ENCODE measurements at regions not wholly inside any gene's neighbourhood (a gene's known extent, or its start where the extent isn't known, plus 50 kb on each side); places are given as distances from the start of the nearest gene placed in this dataset.
"Not testable (repeated sequence)": the region's sequence is repeated elsewhere in the genome, so short reads cannot be mapped to it uniquely, and the experiment has no call there.

DNA sequence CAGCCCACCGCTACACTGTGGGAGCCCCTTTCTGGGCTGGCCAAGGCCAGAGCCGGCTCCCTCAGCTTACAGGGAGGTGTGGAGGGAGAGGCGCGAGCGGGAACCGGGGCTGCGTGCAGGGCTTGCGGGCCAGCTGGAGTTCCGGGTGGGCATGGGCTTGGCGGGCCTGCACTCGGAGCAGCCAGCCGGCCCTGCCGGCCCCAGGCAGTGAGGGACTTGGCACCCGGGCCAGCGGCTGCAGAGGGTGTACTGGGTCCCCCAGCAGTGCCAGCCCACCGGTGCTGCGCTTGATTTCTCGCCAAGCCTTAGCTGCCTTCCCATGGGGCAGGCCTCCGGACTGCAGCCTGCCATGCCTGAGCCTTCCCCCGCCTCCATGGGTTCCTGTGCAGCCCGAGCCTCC, 306.2 kb downstream of the PPP4R3C start:
- DNase-seq (ENCODE audit: low spot score): not testable (repeated sequence)

DNA sequence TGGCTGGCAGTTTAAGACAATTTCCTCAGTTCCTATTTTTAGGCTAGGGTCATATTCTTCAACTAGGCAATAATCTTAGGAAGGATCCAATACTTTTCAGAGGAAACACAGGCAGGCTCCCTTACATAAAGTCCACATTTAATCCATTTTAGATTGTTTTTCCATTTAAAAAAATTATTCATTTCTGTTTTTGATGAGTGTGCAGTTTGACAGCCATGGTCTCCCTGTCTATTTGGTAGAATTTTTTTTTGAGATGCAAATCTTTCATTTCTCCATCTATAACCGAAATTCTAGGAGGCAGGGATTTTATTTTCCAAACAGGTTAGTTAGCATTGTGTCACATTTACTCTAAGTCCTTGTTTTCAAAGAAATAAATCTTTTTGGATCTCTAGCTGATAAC, 326.8 kb downstream of the PPP4R3C start:
- no peak for DNase-seq (ENCODE audit: low spot score)

DNA sequence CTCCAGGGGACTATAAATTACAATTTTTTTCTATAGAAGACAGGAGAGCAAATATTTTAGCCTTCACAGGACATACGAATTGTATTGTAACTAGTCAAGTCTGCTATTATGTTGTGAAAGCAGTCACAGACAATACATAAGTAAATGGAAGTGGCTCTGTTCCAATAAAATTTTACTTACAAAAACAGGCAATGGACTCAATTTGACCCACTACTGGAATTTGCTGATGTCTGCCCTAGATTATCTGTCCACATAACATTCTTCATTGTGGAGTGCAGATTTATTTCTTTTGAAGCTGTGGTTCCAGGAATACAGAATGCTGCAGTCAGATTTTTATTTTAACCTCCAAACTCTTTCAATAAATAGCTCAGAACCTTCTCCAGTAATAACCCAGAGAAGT, 330.3 kb downstream of the PPP4R3C start:
- no peak for DNase-seq (ENCODE audit: low spot score)

DNA sequence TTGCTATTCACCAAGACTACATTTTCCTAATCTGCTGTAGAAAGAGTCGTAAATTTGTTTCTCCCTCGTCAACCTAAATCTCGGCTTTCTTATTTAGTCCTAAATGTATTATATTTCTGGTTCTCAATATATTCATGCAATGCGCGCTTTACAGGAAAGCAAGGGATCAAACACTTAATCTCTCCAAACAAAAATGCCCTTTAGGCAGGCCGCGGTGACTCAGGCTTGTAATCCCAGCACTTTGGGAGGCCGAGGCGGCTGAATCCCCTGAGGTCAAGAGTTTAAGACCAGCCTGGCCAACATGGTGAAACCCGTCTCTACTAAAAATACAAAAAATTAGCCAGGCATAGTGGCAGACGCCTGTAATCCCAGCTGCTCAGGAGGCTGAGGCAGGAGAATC, 376.0 kb downstream of the PPP4R3C start:
- DNase-seq (ENCODE audit: low spot score): not testable (repeated sequence)

DNA sequence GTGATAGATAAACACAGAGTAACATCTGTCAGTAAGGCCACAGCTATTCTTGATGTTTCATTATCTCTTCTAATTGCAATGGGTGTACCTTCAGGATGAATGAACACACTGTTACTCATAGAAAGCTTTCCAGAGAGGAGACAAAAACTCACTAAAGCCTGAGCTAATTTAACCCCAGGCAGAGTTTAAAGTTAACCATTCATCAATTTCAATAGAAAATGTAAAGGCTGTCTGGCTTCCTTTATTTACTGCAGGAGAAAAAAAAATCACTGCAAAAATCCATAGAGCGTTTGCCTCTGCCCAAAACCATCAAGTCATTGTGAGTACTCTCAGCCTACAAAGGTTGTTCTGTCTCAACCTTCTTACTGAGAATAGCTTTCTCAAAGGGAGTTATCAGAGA, 376.9 kb downstream of the PPP4R3C start:
- no peak for DNase-seq (ENCODE audit: low spot score)

DNA sequence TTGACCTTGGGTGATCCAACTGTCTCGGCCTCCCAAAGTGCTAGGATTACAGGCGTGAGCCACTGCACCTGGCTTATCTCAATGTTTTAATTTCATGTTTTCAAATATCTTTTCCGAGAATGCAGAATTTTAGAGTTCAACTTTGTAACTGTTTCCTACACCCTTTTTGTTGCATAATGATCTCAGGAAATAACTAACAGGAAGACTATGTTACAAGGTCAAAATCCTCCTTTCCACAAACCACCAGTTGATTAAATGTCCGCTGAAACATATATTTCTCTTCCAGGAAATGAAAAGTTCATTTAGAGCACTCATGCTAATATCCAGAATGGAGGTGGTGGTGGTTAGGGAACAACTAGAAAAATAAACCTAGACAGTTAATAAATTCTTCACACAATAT, 377.8 kb downstream of the PPP4R3C start:
- no peak for DNase-seq (ENCODE audit: low spot score)

DNA sequence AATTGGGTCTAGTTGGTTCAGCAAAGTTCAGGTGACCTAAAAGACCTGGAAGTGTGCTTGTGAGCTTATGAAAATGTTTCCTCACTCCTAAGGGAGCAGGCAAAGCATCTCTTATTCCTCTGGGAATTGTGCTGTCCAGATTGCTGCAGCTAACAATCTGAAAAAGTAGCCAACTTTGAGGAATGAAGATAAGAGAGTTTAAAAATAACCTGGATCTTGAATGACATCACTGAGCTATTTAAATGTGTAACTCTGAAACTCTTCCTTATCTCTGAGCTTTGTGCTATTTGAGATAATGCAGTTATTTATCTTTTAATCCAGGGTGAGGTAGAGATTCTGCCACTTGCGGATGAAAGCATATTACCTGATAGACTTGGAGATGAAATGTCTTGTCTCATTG, 384.8 kb downstream of the PPP4R3C start:
- DNase-seq (ENCODE audit: low spot score): no peak

DNA sequence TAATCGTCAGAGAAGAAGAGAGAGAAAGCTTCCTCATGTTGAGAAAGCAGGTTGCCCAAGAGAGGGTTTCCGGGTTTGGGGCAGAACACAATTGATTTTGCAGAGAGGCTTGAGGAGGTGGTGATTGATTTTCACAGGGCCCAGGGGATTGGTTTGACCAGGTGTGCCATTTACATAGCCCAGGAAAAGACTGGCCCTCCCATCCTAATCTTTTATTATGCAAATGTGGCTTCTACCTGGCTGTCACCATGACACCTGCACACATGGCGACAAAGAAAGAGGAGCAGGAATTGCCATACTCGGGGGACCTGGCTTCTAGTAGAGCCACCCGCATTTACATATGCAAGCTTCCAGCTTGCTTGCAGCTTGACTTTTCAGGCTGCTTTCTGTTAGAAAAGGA, 405.3 kb downstream of the PPP4R3C start:
- DNase-seq (ENCODE audit: low spot score): no peak

DNA sequence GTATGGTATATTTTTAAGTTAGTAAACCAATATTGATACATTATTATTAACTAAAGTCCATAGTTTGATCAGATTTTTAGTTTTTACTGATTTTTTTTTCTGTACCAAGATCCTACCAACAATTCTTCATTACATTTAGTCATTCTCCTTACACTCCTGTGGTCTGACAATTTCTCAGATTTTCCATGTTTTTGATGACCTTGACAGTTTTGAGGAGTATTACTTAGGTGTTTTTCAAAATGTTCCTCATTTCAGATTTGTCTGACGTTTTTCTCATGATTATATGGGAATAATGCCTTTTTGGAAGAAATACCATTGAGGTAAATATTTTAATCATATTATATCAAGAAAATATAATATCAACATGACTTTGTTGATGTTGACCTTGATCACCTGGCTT, 423.8 kb downstream of the PPP4R3C start:
- DNase-seq (ENCODE audit: low spot score): no peak

DNA sequence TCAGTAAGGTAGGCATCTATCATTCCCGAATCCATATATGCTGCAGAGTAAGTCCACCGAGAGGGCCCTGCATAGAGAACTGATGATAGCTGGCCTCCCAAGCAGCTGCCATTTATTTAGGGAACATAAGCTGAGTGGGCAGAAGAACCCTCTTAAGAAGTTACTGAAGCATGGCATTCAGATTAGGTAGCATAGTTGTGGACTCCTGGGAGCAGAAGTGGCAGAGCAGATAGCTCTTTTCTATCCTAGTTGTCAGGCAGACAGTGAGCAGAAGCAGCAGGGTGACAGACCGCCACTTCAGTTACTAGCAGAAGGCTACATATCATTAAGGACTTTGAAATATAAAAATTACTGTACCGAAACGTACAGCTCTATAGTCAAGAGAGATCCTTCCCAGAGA, 454.7 kb downstream of the PPP4R3C start:
- DNase-seq (ENCODE audit: low spot score): no peak

DNA sequence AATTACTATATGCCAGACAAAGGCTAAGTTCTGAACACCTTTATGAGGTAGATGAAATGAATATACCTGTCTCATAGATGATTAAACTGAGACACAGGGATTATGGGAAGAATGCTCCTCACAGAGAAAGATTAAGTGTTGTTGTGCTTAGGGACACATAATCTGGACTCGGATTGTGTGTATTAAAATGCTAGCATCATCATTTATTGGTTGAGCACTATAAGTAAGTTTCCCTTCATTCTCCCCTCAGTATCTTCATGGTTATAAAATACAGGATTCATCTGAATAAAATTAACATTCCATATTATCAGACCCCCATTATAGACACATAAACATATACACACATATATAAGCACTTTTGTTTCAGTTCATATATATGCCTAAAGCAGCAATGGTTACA, 463.5 kb downstream of the PPP4R3C start:
- DNase-seq (ENCODE audit: low spot score): no peak

DNA sequence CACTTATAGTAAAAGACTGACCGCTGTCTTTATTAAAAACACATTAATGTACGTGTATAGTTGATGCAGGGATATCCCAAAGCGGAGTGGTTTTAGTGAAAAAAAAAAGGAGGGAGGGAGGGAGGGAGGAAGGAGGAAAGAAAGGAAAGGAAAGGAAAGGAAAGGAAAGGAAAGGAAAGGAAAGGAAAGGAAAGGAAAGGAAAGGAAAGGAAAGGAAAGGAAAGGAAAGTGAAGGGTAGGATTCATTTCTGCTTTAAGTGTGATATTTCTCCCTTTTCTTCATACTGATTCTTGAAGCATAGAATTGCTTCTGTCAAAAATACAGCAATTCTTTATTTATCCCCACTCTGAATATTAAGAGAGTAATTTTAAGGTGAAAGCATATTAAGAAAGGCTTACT, 504.9 kb downstream of the PPP4R3C start:
- DNase-seq (ENCODE audit: low spot score): no peak

DNA sequence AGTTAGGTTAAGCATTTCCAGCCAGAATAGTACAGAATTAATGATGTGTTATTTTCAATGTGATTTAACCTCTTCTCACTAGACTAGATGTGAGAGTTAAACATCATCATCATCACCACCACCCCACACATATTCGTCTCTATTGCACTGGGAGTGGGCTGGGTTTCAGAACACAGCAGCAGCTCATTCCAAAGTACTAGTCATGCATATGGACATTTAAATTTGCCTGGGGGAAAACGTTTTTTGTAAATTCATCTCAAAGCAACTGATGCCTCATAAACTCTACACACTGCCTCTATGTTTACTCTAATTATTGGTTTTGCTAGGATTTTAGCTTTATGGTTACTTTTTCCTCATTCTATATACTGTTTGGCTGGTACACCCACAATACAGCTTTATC, 509.1 kb downstream of the PPP4R3C start:
- DNase-seq (ENCODE audit: low spot score): no peak

DNA sequence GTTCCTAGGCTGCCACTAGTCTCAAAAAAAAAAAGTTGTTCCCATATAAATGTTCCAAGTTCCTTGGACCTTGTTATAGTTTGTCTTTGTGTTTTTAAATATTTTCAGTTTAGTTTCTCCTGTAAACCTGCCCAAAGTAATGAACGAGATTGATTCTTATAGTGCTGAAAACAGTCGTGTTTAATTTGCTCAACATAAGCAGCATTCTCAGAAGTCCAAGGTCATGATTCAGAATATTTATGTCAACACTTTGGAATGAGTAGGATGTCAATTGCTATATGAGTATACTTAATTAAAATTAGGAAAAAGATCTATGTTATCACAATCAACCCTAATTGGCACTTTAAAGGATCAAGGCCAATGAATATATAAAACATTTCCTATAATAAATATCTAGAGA, 510.9 kb downstream of the PPP4R3C start:
- no peak for DNase-seq (ENCODE audit: low spot score)

DNA sequence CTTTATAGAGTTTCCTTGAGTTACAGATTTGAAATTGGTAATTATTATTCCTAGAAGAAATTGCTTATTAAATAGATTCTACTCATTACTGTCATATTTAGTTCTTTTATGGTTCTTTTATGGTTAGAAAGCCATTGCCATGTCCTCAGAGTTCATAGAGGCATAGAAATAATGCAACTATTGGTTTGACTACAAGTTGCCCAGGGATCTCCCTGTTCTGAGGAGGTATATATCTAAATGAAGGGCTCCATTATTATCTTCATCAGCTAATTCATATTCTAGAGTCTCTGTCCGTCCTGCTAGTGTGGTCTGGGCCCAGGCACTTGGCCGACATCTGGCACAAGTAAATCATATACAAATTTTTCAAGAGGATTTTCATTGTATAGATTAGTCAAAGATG, 535.7 kb downstream of the PPP4R3C start:
- DNase-seq (ENCODE audit: low spot score): no peak

DNA sequence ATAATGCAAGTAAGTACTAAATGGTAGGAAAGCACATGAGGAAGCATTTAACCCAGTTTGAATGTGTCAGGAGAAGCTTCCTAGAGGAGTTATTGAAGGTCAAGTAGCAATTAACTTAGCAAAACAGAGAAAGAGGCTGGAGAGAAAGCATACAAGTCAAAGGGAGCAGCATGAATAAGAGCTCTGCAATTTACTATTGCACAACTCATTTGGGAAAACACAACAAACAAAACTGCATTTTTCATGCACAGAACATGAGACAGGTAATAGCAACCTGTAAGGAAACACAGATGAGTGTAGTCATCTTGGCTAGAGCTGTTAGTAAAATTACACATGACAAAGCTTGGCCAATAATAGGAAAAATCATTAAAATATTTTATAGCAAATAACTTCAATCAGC, 538.1 kb downstream of the PPP4R3C start:
- no peak for DNase-seq (ENCODE audit: low spot score)

DNA sequence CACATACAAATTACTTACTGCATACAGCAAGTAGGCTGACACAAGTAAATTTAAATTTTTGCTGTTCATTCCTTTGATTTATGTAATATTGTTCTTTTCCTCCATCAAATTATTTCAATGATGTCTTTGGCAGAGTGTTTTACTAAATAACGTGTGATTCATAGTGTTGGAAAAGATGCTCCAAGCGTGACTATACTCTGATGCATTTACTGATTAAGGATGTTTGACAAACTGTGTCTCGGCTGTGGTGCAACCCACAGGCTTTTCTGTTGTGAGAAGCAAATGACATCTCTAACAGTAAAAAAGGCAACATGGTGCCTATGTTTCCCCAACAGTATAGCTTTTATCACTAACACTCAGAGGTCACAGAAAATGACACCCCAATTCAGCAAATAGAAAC, 540.9 kb downstream of the PPP4R3C start:
- DNase-seq (ENCODE audit: low spot score): no peak

DNA sequence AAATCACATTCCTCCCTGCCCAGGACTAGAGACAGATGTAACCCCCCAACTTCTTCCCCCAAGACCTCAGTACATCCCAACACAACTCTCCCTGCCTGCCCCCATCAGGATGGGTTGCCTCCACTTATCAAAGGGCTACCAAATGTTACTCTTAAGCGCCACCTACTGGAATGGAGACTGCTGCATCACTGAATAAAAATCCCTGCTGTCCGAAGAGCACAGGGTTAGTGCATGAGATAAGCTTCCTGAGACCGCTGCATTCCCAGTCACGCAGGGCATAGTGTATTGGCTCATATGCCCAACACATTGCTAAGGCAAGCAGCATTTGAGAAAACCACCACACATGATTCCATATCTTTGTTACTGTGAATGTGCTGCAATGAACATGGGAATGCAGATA, 544.5 kb downstream of the PPP4R3C start:
- DNase-seq (ENCODE audit: low spot score): no peak

DNA sequence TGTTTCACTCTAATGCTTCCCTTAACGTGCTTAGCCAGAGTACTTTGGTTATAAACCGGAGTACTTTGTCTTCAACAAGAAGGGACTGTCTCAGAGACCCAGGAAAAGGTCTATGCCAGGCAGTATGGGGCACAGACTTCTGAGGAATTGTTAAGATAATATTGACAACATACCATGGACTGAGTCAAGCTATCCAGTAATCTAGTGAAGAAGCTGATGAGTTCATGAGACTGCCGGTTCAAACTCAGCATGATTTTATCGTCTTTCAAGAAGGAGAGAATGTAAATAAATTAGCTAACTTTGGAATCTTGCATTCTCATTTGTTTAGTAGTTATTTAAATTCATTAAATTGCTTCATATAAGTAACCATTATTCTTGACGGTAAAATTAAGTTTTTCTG, 546.1 kb downstream of the PPP4R3C start:
- no peak for DNase-seq (ENCODE audit: low spot score)

DNA sequence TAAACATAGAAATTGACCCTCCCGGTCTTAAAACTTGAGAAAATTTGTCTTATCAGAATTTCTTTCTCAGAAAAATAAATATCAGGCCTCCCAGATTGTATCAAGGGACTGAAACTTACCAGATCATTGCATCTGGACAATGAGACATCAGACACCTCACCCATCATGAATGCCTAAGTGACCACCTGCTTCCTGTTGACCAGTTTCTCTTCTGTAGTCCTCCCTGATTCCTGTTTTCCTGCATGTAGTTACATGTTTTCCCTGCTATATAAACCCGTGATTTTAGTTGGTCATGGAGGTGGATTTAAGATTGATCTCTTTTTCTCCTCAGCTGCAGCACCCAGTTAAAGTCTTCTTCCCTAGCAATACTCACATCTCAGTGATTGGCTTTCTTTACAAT, 548.1 kb downstream of the PPP4R3C start:
- DNase-seq (ENCODE audit: low spot score): no peak

DNA sequence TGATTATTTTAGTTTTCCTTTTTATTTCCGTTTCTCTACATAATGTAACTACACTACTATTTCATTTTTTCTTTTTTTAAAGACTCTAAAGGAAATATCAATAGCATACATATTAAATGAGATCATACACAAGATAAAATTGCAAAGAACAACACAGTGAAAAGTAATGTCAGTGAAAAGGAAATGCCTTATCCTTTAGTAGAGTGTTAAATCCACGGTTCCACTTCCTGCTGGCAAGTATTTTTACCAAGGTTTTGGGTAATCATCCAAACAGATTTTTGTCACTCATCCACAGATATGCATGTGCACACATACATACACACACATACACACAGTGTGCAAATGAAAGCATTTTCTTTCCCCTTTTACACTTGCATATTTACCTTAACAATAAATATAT, 548.9 kb downstream of the PPP4R3C start:
- no peak for DNase-seq (ENCODE audit: low spot score)

DNA sequence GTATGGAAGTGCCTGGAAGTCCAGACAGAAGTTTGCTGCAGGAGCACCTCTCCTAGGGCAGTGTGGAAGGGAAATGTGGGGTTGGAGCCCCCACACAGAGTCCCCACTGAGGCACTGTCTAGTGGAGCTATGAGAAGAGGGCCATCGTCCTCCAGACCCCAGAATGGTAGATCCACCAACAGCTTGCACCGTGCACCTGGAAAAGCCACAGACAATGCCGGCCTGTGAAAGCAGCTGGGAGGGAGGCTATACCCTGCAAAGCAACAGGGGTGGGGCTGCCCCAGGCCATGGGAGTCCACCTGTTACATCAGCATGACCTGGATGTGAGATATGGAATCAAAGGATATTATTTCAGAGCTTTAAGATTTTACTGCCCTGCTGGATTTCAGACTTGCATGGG, 551.4 kb downstream of the PPP4R3C start:
- not testable (repeated sequence) for DNase-seq (ENCODE audit: low spot score)

DNA sequence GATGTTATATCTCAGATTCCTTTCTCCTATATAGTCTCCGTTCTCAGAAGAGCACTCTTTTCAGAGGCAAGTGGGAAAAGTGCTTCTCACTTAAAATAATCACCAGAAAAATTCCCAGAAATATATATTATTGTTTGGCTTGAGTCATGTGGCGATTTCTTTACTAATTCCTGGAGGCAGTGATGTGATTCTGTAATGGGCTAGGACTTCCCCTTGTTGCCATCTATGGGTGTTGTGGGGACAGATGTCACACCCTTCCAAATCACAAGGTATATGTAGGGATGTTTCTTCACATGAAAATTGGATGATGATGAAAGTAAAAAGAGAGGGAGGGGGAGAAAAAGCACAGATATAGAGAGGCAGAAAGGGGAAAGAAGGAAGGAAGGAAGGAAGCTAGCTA, 553.4 kb downstream of the PPP4R3C start:
- no peak for DNase-seq (ENCODE audit: low spot score)

DNA sequence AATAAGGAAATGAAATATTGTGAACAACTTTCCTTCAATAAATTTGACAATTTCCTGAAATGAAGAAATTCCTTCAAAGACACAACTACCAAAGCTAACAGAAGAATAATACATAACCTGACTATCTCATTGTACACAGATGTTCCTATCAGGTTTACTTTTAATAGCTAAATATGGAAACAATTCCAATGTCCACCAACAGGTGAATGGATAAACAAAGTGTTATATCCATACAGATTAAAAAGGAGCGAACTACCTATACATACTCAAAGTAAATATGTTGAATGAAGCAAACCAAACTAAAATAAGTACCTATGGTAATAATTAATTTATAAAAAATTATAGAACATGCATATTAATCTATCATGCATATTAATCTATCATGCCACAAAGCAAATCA, 554.9 kb downstream of the PPP4R3C start:
- DNase-seq (ENCODE audit: low spot score): no peak

DNA sequence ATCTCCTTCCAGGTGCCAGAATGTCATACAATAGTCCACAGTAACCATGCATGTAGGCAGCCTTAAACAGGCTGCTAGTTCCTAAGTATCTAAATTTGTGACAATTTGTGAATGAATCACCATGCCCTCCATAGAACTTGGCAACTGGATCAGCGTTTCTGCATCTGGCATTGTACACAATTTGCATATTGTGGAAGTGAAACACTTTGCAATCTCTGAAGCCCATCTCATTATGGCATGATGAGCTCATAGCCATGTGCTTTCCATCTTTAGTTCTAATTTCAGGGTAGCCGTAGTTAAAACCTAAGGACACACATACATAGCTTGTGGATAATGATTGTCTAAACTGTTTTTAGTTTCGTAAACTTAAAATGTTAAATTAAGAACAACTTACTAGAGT, 573.6 kb downstream of the PPP4R3C start:
- DNase-seq (ENCODE audit: low spot score): no peak
